Activated gamma-delta T cell treated with anti-CD3 and anti-CD28 coated beads, Interleukin-2, amount 50 U/mL, for 16 hours (primary cell): ENCODE measurements at regions not wholly inside any gene's neighbourhood (a gene's known extent, or its start where the extent isn't known, plus 50 kb on each side); places are given as distances from the start of the nearest gene placed in this dataset.
"Not testable (repeated sequence)": the region's sequence is repeated elsewhere in the genome, so short reads cannot be mapped to it uniquely, and the experiment has no call there.

ENCODE experiments used
- DNase-seq: peaks from one replicate; pipeline ENCODE4 v3.0.0-alpha.2; 2020; ENCODE audit warnings: low read depth

DNA sequence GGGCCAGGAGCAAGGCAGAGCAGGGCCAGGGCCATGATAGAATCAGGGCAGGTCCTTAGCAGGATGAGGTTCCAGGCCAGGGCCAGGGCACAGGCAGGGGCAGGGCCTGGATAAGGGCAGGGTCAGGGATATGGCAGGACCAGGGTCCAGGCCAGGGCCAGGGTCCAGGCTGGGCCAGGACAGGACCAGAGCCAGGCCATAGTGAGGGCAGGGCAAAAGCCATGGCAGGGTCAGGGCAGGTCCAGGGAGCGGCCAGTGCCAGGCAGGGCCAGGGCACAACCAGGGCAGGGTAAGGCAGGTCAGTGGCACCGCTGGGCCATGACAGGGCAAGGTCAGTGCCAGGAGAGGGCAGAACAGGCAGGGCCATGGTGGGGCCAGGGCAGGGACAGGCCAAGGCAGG is 152.2 kb downstream of the LIPI start:
- no peak for DNase-seq

DNA sequence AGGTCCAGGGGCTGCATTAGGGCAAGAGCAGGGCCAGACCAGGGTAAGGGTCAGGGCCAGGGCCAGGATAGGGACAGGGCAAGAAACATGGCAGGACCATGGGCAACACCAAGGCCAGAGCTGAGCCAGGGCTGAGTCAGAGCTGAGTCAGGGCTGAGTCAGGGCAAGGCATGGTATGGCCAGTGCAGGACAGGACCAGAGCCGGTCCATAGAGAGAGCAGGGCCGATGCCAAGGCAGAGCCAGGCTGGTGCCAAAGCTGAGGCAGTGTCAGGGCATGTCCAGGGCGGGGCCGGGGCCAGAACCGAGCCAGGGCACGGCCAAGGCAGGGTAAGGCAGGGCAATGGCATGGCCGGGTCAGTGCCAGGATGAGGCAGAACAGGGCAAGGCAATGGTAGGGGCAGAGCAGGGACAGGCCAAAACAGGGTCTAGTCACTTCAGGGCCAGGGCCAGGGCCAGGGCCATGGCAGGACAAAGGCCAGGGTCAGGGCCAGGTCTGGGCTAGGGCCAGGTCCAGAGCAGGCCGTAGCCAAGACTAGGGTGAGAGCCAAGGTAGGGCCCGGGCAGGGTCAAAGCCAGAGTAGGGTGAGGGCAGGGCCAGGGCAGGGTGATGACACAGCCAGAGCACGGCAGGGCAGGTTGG is 152.8 kb downstream of the LIPI start:
- DNase-seq, result not testable (repeated sequence)

DNA sequence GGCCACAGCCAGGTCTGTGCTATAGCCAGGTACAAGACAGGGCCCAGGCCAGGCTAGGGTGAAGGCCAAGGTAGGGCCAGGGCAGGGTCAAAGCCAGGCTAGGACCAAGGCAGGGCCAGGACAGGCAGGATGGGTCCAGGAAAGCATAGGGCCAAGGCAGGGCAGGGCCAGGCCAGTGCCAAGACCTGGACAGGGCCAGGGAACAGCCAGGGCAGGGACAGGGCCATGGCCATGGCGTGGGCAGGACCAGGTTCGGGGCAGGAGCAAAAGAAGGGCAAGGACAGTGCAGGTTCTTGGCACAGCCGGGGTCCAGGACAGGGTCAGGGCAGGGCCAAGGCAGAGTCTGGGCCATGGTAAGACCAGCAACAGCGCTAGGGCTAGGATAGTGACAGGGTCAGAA is 153.4 kb downstream of the LIPI start:
- DNase-seq, result no peak

DNA sequence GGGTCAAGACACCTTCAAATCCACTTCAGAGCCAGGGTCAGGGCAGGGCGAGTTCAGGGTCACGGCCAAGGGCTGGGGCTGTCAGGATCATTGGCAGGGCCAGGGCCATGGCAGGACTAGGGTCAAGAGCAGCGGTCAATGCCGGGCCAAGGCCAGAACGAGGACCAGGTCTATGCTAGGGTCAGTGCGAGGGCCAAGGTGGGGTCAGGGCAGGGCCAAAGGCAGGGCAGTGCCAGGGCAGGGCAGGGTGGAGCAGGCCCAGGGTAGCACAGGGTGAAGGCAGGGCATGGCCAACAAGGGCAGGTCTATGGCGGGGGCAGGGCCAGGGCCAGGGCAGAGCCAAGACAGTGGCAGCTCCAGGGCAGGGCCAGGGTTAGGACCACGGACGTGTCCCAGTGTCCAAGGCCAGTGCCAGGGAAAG is 154.0 kb downstream of the LIPI start:
- DNase-seq, result no peak

DNA sequence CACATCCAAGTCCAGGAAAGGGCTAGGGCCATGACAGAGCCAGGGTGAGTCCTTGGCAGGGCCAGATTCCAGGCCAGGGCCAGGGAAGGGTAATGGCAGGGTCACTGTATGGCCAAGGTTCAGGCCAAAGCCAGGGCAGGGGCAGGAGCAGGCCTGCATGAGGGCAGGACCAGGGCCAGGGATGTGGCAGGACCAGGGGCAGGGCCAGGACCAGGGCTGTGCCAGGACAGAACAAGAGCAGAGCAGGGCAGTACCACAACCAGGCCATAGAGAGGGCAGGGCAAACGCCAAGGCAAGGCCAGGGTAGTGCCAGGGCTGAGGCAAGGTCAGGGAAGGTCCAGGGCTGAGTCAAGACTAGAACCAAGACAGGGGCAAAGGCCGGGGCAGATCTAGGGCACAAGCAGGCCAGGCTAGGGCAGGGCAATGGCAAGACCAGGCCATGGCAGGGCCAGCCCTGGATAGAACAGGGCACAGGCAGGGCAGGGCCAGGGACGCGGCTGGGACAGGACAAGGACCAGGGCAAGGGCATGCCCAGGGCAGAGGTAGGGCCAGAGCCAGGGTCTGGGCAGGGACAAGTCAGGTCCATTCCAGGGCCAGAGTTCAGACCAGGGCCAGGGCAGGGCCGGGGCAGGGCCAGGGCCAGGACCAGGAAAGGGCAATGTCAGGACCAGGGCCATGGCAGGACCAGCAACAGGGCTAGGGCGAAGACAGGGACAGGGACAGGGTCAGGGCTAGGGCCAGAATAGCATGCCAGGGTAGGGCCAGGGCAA is 154.8 kb downstream of the LIPI start:
- not testable (repeated sequence) for DNase-seq

DNA sequence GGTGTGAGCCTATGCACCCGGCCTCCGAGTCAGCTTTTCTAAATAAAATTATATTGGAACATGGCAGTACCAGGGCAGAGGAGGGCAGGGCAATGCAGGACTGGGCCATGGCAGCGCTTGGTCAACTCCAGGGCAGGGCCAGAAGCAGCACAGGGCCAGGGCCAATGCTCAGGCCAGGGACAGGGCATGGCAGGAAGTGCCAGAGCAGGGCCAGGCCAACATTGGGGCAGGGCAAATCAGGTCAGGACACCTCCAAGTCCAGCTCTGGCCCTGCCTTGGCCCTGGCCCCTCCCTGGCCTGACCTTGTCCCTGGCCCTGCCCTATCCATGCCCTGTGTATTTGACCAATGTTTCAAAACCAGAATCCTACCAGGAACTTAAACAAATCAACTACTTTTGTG is 156.1 kb downstream of the LIPI start:
- no peak for DNase-seq

DNA sequence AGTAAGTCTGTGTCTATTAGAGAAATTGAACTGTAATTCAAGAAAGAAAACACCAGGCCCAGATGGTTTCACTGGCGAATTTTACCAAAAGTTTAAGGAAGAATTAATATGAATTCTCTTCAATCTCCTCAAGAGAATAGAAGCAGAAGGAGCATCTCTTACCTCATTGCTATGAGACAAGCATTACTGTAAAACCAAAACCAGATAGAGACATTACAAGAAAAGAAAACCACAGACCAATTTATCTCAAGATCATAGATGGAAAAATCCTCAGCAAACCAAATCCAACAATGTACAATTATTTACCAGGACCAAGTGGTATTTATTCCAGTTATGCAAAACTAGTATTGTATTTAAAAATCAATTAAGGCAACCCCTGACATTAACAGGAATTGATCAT is 160.6 kb downstream of the LIPI start:
- DNase-seq, result no peak

DNA sequence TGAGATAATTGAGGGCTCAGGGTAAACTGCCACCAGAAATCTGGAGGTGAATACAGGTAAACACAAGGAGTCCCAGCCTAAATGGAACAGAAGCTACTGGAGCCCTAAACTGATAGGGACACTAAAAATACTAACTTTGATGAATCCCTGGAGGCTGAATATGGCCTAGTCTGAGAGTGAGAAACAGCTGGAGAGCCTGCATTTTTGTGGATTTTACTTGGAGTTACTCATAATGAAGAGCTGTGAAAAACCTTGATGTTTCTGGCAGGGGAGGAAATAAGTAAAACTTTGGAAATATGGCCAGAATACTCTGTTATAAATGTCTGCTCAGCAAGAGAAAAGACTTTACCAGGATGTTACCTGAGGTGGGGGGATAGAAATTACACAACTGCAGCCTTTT is 164.4 kb downstream of the LIPI start:
- no peak for DNase-seq

DNA sequence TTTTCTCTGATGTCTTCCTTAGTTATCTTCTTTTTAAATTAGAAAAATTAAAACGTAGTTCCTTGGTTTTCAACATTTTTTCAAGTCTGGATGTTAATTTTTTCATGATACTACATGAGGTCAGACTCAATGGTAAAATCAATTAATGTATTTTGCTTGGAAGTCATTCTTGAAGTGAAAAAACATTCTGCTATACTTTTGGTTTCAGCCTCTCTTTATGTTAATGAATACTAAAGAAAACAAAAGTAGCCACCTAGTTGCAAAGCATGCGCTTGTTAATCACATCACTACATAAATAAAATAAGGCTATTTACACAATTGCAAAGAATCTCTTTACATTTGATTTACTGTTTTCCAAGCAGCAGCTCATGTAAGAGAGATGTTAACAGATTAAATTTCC is 170.4 kb downstream of the LIPI start:
- DNase-seq, result no peak

DNA sequence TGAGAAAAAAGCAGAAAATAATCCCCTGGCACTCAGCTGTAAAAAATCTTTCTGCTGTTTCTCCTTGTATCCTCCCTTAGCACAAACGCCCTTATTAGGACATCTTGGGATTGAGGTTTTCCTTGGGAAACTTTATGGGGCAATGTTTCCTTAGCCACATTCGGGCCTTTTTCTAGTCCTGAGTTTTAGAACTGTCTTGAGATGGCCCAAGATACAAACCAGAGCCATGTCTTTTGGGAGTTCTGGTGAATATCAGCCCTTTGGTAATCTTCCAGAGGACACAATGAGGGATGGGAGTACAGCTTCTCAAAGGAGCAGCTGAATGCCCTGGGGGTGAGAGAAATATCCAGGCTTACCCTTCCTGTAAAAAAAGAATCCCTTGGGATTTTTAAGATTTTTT is 182.1 kb downstream of the LIPI start:
- DNase-seq, result not testable (repeated sequence)

DNA sequence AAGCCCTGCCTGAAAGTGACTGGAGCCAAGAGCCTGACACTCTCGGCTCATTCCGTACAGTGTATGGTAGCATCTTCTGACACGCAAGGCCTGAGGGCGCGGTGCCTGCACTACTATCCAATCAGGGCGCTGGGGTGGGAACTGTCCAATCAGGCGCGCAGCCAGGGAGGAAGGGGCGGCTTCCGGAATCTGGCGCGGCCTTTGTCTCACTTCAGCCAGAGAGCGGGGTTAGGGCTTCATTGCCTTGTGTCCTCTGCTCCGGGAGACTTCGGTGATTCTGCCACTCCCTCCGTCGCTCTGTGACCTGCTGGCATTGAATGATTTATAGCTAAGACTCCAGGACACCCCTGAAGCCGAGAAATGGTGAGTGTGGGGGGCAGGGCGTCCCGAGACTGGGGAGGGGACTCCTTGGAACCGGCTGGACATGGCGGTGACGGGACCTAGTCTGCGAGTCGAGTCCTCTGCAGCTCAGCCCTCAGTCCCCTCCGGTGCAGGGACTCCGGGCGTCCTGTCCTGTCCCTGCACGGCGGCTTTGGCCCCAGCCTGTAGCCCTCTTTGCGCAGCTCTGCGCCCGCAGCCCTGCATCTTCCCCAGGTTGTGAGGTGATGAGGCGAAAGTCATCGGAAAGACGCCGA is 183.4 kb downstream of the LIPI start:
- peak; percentile 73 for DNase-seq

DNA sequence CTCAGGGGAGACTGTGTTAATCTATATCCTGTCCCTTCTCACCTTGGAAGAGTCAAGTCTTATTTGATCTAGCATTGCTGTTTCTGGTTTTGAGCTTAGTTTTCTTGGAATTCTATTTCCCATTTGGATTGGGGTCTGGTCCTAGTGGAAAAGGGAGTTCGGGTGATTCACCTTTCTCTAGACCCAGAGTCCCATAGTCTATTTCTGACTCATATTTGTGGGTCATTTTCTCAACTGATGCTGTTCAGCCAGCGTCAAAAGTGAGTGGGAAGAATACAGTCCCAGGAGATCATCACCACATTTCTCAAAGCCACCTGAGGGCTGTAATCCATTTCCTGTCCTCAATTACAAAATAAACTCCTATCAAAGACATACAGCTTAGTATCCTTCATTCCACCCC is 190.6 kb downstream of the LIPI start:
- DNase-seq, result not testable (repeated sequence)

DNA sequence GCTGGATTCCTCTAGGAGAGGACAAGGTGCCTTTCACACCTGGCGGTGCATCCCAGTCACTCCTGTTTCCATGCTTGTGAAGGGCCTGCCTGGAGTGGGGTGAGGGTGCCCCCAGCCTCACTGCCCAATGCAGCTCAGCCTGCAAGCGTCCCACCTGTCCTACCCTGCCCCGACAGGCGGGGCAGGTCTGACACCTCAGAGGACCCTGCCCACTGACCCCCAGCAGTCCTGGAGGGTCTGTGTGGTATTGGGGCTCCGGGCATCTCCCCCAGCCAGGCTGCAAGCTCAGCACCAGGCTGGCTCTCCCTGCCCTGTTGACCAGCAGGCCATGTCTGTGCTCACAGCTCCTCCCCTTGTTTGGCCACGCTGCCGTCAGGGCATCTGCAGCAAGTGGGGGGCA is 194.9 kb downstream of the LIPI start:
- not testable (repeated sequence) for DNase-seq

DNA sequence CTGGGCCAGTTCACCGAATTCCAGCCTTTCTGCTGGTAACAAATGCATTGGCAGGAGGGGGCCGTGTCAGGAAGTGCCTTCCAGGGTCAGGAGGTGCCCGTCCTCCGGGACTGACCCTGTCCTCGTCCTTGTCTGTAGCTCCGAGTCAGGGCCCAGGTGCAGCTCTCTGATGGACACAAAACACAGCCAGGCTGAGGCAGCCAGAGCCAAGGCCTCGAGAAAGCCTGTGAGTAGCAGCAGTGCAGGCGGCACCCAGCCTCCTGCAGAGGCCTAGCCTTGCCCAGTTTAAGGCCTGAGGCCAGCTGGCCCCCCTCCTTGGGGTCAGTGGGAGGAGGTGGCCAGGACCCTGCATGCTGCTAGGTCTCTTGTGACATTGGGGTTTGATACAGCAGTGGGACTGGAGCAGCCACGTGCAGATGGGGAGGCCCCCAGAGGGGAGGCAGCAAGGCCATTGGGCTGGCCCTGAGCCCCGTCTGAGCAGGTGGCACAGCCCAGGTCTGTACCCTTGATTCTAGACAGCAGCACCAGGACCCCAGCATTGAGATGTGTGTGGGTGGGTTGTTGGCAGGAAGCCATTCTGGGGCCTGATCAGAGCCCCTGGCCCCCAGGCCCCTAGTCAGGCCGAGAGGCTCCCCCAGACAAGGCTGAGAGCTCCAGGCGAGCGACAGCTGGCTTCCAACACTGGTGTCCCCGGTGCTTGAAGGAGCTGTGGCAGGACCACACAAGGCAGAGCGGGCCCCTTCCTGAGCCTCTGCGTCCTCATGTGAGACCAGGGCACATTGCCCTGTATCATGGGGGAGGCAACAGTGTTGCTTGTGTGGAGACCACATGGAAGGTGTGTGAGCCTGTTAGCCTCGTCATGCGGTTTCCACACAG is 196.9 kb downstream of the LIPI start:
- not testable (repeated sequence) for DNase-seq

DNA sequence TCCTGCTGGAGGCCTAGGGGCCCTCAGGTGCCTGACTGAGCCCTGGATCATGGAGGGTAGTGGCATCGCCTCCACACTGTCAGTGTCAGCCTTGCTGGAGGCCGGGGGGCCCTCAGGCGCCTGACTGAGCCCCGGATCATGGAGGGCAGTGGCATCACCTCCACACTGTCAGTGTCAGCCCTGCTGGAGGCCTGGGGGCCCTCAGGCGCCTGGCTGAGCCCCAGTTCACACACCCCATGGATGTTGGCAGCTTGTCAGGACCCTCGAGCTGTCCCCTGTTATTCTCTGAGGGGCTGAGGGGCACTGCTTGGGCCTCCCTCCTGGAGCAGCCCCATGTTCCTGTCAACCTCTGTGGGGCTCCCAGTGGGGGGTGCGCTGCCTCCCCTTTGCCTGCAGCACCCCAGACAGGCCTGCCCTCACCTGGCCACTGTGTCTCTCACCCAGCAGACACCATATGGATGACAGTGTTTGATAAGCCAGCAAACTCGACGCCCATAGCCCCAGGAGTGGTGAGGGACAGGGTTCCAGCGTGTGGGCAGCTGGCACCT is 197.6 kb downstream of the LIPI start:
- no peak for DNase-seq

DNA sequence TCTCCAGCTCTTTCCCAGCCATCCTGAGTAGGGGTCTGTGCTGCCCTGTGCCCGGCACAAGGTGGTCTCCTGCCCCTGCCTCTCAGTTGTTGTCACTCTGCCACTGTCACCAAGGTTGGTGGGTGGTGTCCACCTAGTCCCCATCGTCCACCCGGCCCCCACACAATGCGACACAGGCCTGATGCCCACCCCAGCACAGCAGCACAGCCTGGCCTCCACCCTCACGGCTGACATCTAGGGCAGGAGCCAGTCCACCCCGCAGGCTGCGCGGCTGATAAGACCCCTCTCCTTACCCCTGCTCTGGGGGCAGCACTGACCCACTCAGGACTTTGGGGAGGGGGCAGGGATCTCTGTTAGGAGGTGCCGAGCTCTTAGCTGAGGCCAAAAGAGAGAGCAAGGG is 198.3 kb downstream of the LIPI start:
- DNase-seq, result no peak

DNA sequence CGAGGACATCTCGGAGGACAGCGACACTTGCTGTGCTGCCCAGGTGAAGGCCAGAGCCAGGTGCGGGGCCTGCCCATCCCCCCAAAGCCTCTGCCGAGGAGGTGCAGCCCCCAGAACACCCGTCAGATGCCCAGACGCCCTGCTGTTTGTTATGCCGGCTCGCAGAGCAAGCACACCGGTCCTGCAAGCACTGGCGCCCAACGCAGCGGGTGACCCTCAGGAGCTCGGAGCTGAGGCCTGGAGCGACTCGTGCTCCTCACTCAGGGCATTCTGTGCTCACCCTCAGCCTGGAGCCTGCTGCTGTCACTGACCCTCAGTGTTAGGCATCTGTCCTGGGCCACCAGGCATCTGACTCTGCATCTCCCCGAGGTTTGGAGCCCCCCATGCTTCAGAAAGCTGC is 199.0 kb downstream of the LIPI start:
- DNase-seq, result not testable (repeated sequence)

DNA sequence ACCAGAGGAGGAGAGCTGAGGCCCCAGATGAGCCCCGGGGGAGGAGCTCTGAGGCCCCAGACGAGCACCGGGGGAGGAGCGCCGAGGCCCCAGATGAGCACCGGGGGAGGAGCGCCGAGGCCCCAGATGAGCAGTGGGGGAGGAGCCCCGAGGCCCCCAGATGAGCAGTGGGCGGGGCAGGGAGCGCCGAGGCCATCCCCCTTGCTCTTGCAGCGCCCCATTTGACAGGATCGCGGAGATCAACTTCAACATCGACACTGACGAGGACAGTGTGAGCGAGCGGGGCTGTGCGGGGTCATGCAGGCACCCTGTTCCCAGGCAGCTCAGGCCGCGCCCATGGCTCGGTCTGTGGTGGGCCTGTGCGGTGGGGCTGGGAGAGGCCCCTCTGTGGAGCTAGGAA is 199.6 kb downstream of the LIPI start:
- DNase-seq, result not testable (repeated sequence)

DNA sequence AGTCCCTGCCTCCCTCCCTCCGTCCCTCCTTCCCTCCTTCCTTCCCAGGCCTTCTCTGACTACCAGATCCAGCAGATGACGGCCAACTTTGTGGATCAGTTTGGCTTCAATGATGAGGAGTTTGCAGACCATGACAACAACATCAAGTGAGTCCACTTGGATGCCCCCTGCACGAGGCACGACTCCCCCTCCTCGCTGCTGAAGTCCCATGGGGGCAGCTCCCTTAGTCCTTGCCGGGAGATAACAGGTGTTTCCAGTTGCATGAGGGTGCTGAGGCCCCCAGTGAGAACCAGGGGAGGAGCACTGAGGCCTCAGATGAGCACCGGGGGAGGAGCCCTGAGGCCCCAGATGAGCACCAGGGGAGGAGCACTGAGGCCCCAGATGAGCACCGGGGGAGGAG is 200.0 kb downstream of the LIPI start:
- DNase-seq, result no peak

DNA sequence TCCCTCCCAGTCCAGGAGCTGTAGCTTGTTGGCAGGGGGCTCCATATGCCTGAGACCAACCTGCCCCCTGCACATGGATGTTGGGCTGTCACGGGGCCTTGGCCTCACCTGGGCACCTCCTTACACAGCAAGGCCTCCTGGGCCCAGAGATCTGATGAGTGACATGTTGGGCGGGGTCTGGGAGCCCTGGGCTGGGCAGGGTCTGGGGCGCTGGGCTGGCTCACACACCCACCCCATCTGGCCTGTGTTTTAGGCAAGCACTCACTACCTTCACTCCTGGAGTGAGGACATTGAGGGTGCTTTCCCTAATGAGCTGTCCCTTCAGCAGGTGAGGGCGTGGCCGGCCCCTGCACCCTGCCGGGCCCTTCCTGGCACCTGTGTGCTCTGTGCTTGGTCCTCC is 200.8 kb downstream of the LIPI start:
- DNase-seq, result not testable (repeated sequence)

DNA sequence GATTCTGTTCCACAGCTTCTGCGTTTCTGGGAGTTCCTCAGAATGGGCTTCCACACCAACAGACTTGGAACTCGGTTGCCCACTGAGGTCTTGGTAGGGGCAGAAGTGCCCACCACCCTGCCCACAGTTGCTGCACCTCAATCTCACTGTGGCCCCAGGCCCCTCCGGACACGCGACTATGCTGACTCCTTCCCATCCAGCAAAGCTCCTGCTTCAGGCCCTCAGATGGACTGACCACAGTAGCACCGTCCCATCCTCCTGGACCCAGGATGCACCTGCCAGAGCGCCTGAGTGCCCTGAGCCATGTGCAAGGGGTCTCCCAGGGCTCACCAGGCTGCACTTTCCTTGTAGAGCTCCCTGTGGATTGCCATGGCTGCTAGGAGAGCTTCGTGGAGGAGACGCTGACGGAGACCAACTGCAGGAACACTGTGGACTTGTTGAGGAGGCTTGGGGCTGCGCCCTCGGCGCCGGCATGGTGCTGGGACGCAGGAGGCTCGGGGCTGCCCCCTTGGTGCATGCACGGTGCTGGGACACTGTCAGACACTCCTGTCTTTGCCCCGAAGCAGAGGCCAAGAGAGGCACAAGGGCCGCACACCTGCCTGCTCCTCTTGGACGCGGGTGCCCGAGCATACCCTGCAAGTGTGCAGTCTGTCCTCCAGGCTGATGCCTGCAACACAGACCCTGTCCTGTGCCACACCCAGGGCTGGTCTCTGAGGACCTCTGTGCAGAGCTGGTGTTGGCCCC is 201.3 kb downstream of the LIPI start:
- DNase-seq, result not testable (repeated sequence)
